H1 (cell line): ENCODE measurements at regions not wholly inside any gene's neighbourhood (a gene's known extent, or its start where the extent isn't known, plus 50 kb on each side); places are given as distances from the start of the nearest gene placed in this dataset.

Source experiments
- POLR2A ChIP-seq, 2 experiments: IDR thresholded peaks; 1 replicate in 1 of 2; 2 replicates in 1 of 2; pipeline ENCODE4 v1.6.1; 2011; ENCODE audit warnings: low read depth in 2 of 2, low read length in 2 of 2, mild to moderate bottlenecking in 2 of 2; ENCODE audit errors: control extremely low read depth in 1 of 2
- RXRA ChIP-seq: IDR thresholded peaks from 2 replicates; pipeline ENCODE4 v1.6.1; 2011; ENCODE audit warnings: low read depth, mild to moderate bottlenecking, low read length, moderate library complexity; ENCODE audit not compliant: insufficient read depth

DNA sequence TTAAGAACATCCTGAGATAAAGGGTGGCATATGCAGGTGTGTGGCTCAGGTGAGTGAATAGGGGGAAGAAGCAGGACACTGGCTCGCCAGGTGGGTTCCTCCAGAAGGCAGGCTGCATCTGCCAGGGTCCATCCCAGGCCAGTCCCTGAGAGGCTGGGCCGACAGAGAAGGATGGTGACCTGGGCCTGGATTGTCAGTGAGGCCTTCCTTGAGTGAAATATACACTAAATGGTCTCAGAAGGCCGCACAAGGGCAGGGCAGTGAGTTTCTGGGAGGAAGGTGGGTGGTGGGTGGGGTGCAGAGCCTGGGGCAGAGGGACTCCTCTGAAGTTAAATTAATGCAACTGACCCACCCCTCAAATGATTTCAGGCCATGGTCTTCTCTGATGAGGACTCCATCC, 182.1 kb downstream of the ANKRD30B start:
- no peak for TF ChIP-seq RXRA
- TF ChIP-seq POLR2A (IDR thresholded peaks at IDR 0.05; ENCODE audit: control extremely low read depth in 1 of 2, low read depth in 2 of 2, low read length in 2 of 2) = no peak
